Activated CD4-positive, alpha-beta T cell treated with anti-CD3 and anti-CD28 coated beads, Interleukin-2, amount 10 ng/mL, durations not matched to agents 24 days and 14 days (primary cell): ENCODE measurements at regions not wholly inside any gene's neighbourhood (a gene's known extent, or its start where the extent isn't known, plus 50 kb on each side); places are given as distances from the start of the nearest gene placed in this dataset.
"Not testable (repeated sequence)": the region's sequence is repeated elsewhere in the genome, so short reads cannot be mapped to it uniquely, and the experiment has no call there.

Experiments used
- DNase-seq: peaks from one replicate; pipeline ENCODE4 v3.0.0; 2022
- H3K27ac Mint-ChIP-seq: one replicate; pipeline ENCODE4 v1.8.0; 2022; ENCODE audit warnings: mild to moderate bottlenecking, mixed read lengths
- H3K27me3 Mint-ChIP-seq: one replicate; pipeline ENCODE4 v1.8.0; 2022; ENCODE audit warnings: mixed read lengths
- H3K36me3 Mint-ChIP-seq: one replicate; pipeline ENCODE4 v1.8.0; 2022; ENCODE audit warnings: low read depth, mild to moderate bottlenecking, mixed read lengths
- H3K4me1 Mint-ChIP-seq: one replicate; pipeline ENCODE4 v1.8.0; 2021; ENCODE audit warnings: mixed read lengths
- H3K4me3 Mint-ChIP-seq: one replicate; pipeline ENCODE4 v1.8.0; 2022; ENCODE audit warnings: mild to moderate bottlenecking, moderate library complexity, mixed read lengths
- H3K9me3 Mint-ChIP-seq: one replicate; pipeline ENCODE4 v1.8.0; 2021; ENCODE audit warnings: mixed read lengths
- intact Hi-C: fragments of 100-400 bp; cut with micrococcal nuclease; formaldehyde crosslinking; loops from one replicate; pipeline ENCODE4 v1.15.1; 2023

GRCh38 chr3:184440151-184440550 lies 60.3 kb downstream of the CHRD start:
- Mint-ChIP-seq H3K27ac (no peak overlapping the region), H3K36me3 (no peaks in the 10 kb centered on the region), H3K9me3 (no peaks in the 10 kb centered on the region), H3K27me3 (peaks cover 4% of the 10 kb centered on the region), H3K4me3 (no peak overlapping the region), H3K4me1 (peaks cover 2% of the 10 kb centered on the region)
- intact Hi-C loops: no loop called here
- DNase-seq: no peak

DNA sequence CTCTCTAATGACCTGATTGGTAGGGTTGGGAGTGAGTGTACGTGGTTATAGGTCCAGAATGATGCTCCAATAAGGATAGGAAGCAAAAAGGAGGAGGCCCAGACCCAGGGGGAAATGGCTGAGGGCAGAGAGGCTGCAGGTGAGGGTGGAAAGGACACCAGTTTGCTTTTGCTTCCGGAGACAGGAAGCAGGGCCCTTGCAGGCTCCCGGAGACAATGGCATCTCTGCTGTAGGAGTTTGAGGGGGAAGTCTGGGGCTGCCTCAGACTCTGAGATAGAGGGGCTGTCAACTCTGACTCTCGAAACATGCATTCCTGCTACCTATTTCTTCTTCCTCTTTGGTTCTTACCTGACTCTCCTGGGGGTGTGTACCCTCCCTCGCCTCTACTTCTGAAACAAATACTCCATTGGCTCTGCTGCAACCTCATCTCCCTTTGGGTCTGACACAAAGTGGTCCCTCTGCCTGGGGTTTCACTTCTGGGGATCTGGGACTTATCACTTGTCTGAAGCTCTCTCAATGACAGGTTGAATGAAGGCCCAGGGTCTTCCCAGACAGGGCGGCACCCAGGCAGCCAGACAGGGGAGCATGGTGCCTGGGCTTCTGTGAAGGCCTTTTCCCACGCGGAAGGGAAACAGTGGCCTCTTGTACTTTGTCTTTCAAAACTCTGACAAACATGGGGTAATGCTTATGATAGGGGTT lies 61.5 kb downstream of the CHRD start:
- H3K36me3 Mint-ChIP-seq: no peaks in the 10 kb centered on the region
- no peak overlapping the region for H3K27ac Mint-ChIP-seq
- no peaks in the 10 kb centered on the region for H3K9me3 Mint-ChIP-seq
- peaks cover 2% of the 10 kb centered on the region for H3K4me1 Mint-ChIP-seq
- no peak overlapping the region for H3K4me3 Mint-ChIP-seq
- peaks cover 4% of the 10 kb centered on the region for H3K27me3 Mint-ChIP-seq
- intact Hi-C loops: no loop called here
- DNase-seq: no peak

DNA sequence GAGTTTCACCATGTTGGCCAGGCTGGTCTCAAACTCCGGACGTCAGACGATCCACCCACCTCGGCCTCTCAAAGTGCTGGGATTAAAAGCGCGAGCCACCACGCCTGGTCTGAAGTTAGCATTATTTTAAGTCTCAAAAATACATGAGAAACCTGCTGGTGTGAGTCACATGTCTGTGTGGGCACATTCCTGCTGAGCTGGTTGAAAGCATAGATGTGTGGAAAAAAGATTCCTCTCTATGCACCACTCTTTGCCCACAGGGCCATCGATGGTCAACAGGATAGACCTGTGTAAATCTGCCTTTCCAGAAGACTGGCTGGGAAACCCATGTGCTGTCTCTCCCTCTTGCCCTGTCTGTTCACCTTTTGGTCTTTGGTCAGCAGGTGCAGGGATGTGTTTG lies 63.5 kb downstream of the CHRD start:
- H3K9me3 Mint-ChIP-seq: no peaks in the 10 kb centered on the region
- no peak overlapping the region for H3K4me3 Mint-ChIP-seq
- H3K36me3 Mint-ChIP-seq: no peaks in the 10 kb centered on the region
- DNase-seq: no peak
- no peaks in the 10 kb centered on the region for H3K27me3 Mint-ChIP-seq
- intact Hi-C loops: no loop called here
- H3K27ac Mint-ChIP-seq: no peak overlapping the region
- H3K4me1 Mint-ChIP-seq: peaks cover 2% of the 10 kb centered on the region

DNA sequence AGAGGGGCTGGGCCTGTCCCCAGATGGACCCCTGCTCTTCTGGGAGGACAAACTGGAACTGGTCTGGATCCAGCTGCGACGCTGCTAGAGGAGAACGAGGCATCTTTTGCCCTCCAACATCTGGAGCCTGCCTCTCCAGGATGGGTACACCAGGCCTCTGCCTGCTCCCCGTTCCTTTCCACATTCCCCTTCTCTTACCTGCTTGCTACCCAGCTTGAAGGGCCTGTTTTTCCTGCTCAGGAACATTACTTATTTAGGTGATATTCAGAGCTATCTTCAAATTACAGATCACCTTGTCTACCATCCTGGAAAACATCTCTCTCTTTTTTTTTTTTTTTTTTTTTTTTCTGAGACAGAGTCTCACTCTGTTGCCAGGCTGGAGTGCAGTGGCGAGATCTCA lies 64.0 kb downstream of the CHRD start:
- H3K27me3 Mint-ChIP-seq: no peaks in the 10 kb centered on the region
- no peaks in the 10 kb centered on the region for H3K9me3 Mint-ChIP-seq
- DNase-seq: no peak
- intact Hi-C loops: no loop called here
- H3K27ac Mint-ChIP-seq: no peak overlapping the region
- H3K36me3 Mint-ChIP-seq: no peaks in the 10 kb centered on the region
- H3K4me1 Mint-ChIP-seq: peaks cover 2% of the 10 kb centered on the region
- H3K4me3 Mint-ChIP-seq: no peak overlapping the region

GRCh38 chr3:184448321-184449160 lies 68.7 kb downstream of the CHRD start:
- Mint-ChIP-seq H3K4me1 (no peaks in the 10 kb centered on the region), H3K27me3 (no peaks in the 10 kb centered on the region), H3K27ac (no peak overlapping the region), H3K4me3 (no peak overlapping the region), H3K36me3 (no peaks in the 10 kb centered on the region), H3K9me3 (no peaks in the 10 kb centered on the region)
- intact Hi-C loops: no loop called here
- no peak for DNase-seq

- intact Hi-C loops: no loop called here
These were observed 69.3 kb downstream of the CHRD start for GRCh38 chr3:184449161-184449515.

GRCh38 chr3:184450547-184450946 lies 70.7 kb downstream of the CHRD start:
- Mint-ChIP-seq H3K4me1 (no peaks in the 10 kb centered on the region), H3K4me3 (no peak overlapping the region), H3K36me3 (no peaks in the 10 kb centered on the region), H3K9me3 (no peaks in the 10 kb centered on the region), H3K27me3 (no peaks in the 10 kb centered on the region), H3K27ac (no peak overlapping the region)
- intact Hi-C loops: no loop called here
- no peak for DNase-seq

More at GRCh38 chr3:184449161-184449515, 69.3 kb downstream of the CHRD start:
- no peaks in the 10 kb centered on the region for H3K27me3 Mint-ChIP-seq
- H3K4me3 Mint-ChIP-seq: no peak overlapping the region
- H3K27ac Mint-ChIP-seq: no peak overlapping the region
- H3K9me3 Mint-ChIP-seq: no peaks in the 10 kb centered on the region
- H3K36me3 Mint-ChIP-seq: no peaks in the 10 kb centered on the region
- H3K4me1 Mint-ChIP-seq: no peaks in the 10 kb centered on the region
- no peak for DNase-seq

- no peak overlapping the region for H3K27ac Mint-ChIP-seq
- H3K27me3 Mint-ChIP-seq: peaks cover 4% of the 10 kb centered on the region
- DNase-seq: no peak
- no peaks in the 10 kb centered on the region for H3K36me3 Mint-ChIP-seq
- peaks cover 3% of the 10 kb centered on the region for H3K9me3 Mint-ChIP-seq
- intact Hi-C loops: no loop called here
- no peaks in the 10 kb centered on the region for H3K4me1 Mint-ChIP-seq
- H3K4me3 Mint-ChIP-seq: no peak overlapping the region
These were observed 73.4 kb downstream of the CHRD start for GRCh38 chr3:184453296-184453695.

DNA sequence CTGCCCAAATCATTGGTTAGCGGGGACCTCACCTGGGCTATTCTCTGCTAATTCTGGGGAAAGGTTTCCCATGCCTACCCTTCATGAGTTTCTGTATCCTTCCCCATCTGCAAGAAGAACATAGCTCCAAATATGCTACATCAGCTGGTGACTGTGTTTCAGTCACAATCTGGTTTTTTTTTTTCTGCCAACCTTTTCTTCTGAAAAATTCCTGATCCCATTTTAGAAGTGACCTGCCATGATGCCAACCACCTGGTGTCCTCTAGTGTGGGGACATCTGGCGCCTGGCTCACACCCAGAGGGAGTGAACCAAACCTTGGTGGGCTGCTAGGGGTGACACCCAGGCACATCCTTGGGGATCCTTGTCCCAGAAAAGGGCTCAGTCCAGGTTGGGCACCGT lies 76.1 kb downstream of the CHRD start:
- Mint-ChIP-seq H3K27me3 (peaks cover 4% of the 10 kb centered on the region), H3K9me3 (peaks cover 3% of the 10 kb centered on the region), H3K36me3 (no peaks in the 10 kb centered on the region), H3K4me1 (no peaks in the 10 kb centered on the region), H3K27ac (no peak overlapping the region), H3K4me3 (no peak overlapping the region)
- intact Hi-C loops: no loop called here
- no peak for DNase-seq

- H3K36me3 Mint-ChIP-seq: no peaks in the 10 kb centered on the region
- no peaks in the 10 kb centered on the region for H3K4me1 Mint-ChIP-seq
- peaks cover 4% of the 10 kb centered on the region for H3K27me3 Mint-ChIP-seq
- intact Hi-C loops: no loop called here
- no peak overlapping the region for H3K27ac Mint-ChIP-seq
- H3K4me3 Mint-ChIP-seq: no peak overlapping the region
- peaks cover 3% of the 10 kb centered on the region for H3K9me3 Mint-ChIP-seq
- no peak for DNase-seq
These were observed 76.6 kb downstream of the CHRD start for GRCh38 chr3:184456476-184456875.

DNA sequence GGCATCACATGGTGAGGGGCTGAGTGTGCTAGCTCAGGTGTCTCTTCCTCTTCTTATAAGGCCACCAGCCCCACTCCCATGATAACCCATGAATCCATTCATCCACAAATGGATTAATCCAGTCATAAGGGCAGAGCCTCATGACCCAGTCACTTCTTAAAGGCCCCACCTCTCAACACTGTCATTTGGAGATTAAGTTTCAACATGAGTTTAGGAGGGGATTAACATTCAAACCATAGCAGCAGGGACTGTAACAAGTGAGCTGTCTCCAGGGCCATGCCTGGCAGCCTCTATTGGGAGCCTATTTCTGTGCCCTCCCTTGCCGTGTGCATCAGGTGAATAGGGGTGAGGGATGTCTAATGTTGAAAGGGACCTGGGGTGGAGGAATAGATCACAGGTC lies 77.5 kb downstream of the CHRD start:
- intact Hi-C loops: no loop called here
- Mint-ChIP-seq H3K27me3 (peaks cover 4% of the 10 kb centered on the region), H3K4me3 (no peak overlapping the region), H3K36me3 (no peaks in the 10 kb centered on the region), H3K27ac (no peak overlapping the region), H3K9me3 (peaks cover 3% of the 10 kb centered on the region), H3K4me1 (no peaks in the 10 kb centered on the region)
- DNase-seq: no peak

- H3K27ac Mint-ChIP-seq, H3K4me3 Mint-ChIP-seq, H3K4me1 Mint-ChIP-seq, H3K9me3 Mint-ChIP-seq, intact Hi-C loops, DNase-seq, H3K27me3 Mint-ChIP-seq, H3K36me3 Mint-ChIP-seq: not testable (repeated sequence)
These were observed 78.0 kb downstream of the CHRD start for GRCh38 chr3:184457784-184458377.

- Mint-ChIP-seq H3K27ac (no peak overlapping the region), H3K27me3 (peaks cover 6% of the 10 kb centered on the region), H3K4me3 (no peak overlapping the region), H3K9me3 (peaks cover 3% of the 10 kb centered on the region), H3K4me1 (no peaks in the 10 kb centered on the region), H3K36me3 (no peaks in the 10 kb centered on the region)
- DNase-seq: no peak
- intact Hi-C loops: no loop called here
These were observed 79.5 kb downstream of the CHRD start for GRCh38 chr3:184459355-184459754.

- no peak overlapping the region for H3K4me3 Mint-ChIP-seq
- no peaks in the 10 kb centered on the region for H3K4me1 Mint-ChIP-seq
- H3K27me3 Mint-ChIP-seq: peaks cover 10% of the 10 kb centered on the region
- H3K27ac Mint-ChIP-seq: no peak overlapping the region
- H3K36me3 Mint-ChIP-seq: no peaks in the 10 kb centered on the region
- no peak for DNase-seq
- peaks cover 3% of the 10 kb centered on the region for H3K9me3 Mint-ChIP-seq
- intact Hi-C loops: no loop called here
These were observed 80.4 kb downstream of the CHRD start for GRCh38 chr3:184460276-184460675.
